Naive thymus-derived CD4-positive, alpha-beta T cell (primary cell): ENCODE measurements at regions not wholly inside any gene's neighbourhood (a gene's known extent, or its start where the extent isn't known, plus 50 kb on each side); places are given as distances from the start of the nearest gene placed in this dataset.

Source experiments
- ATAC-seq: fragments of 150-1000 bp; cut with Tn5 transposase; 2 replicates; pipeline ENCODE4 v1.10.0; 2021; ENCODE audit warnings: mild to moderate bottlenecking, moderate library complexity
- CTCF ChIA-PET: fragments of 350-600 bp; sonication (Branson Sonifier 250); formaldehyde crosslinking; loops from one replicate; lab custom pipeline; 2021; ENCODE audit warnings: antibody characterized with exemption; lab: Charles Lee
- POLR2A ChIA-PET: fragments of 350-600 bp; sonication (Branson Sonifier 250); formaldehyde crosslinking; loops from one replicate; lab custom pipeline; 2021; ENCODE audit warnings: antibody characterized with exemption, inconsistent platforms; lab: Charles Lee
- DNase-seq, 9 donors: peaks; one replicate each; pipeline versions ENCODE4 v3.0.0 to v3.0.0-alpha.2; 2020 to 2022; ENCODE audit warnings: mixed read lengths in 1 of 9
- H3K27ac ChIP-seq: one replicate; pipeline ENCODE4 v1.7.0; 2013; ENCODE audit warnings: mild to moderate bottlenecking, low read depth, low read length, moderate library complexity
- H3K27me3 ChIP-seq, 2 donors: one replicate each; pipeline ENCODE4 v1.7.0; 2013; ENCODE audit warnings: low read length in 2 of 2, mild to moderate bottlenecking in 2 of 2, moderate library complexity in 2 of 2; ENCODE audit not compliant: control insufficient read depth in 2 of 2, insufficient read depth in 2 of 2
- H3K36me3 ChIP-seq, 3 experiments: 1 replicate in 2 of 3; 2 replicates in 1 of 3; pipeline ENCODE4 v1.7.0; 2013; ENCODE audit warnings: low read length in 3 of 3, mild to moderate bottlenecking in 3 of 3, moderate library complexity in 1 of 3; ENCODE audit not compliant: insufficient read depth in 3 of 3, control insufficient read depth in 2 of 3
- H3K4me1 ChIP-seq, 2 donors: one replicate each; pipeline ENCODE4 v1.7.0; 2013; ENCODE audit warnings: low read length in 2 of 2, mild to moderate bottlenecking in 2 of 2, moderate library complexity in 1 of 2; ENCODE audit not compliant: control insufficient read depth in 2 of 2, insufficient read depth in 2 of 2
- H3K4me3 ChIP-seq: 2 replicates; pipeline ENCODE4 v1.7.0; 2013; ENCODE audit warnings: mild to moderate bottlenecking, low read length
- H3K9me3 ChIP-seq, 3 experiments: 1 replicate in 2 of 3; 2 replicates in 1 of 3; pipeline ENCODE4 v1.7.0; 2013; ENCODE audit warnings: low read length in 3 of 3; ENCODE audit not compliant: control insufficient read depth in 2 of 3
- H3K27ac Mint-ChIP-seq, 9 donors: one replicate each; pipeline ENCODE4 v1.8.0; 2020 to 2022; ENCODE audit warnings: mixed read lengths in 9 of 9, mild to moderate bottlenecking in 8 of 9, moderate library complexity in 5 of 9, inconsistent platforms in 2 of 9
- H3K27me3 Mint-ChIP-seq, 5 donors: one replicate each; pipeline ENCODE4 v1.8.0; 2021 to 2022; ENCODE audit warnings: mixed read lengths in 5 of 5, mild to moderate bottlenecking in 1 of 5
- H3K36me3 Mint-ChIP-seq, 5 donors: one replicate each; pipeline ENCODE4 v1.8.0; 2020 to 2022; ENCODE audit warnings: mixed read lengths in 5 of 5, mild to moderate bottlenecking in 3 of 5, inconsistent platforms in 1 of 5
- H3K4me1 Mint-ChIP-seq, 7 donors: one replicate each; pipeline ENCODE4 v1.8.0; 2020 to 2022; ENCODE audit warnings: mixed read lengths in 7 of 7, mild to moderate bottlenecking in 3 of 7, inconsistent platforms in 1 of 7
- H3K4me3 Mint-ChIP-seq, 10 donors: one replicate each; pipeline ENCODE4 v1.8.0; 2020 to 2022; ENCODE audit warnings: mild to moderate bottlenecking in 10 of 10, mixed read lengths in 10 of 10, moderate library complexity in 6 of 10, inconsistent platforms in 2 of 10
- H3K9me3 Mint-ChIP-seq, 11 donors: one replicate each; pipeline ENCODE4 v1.8.0; 2020 to 2022; ENCODE audit warnings: mixed read lengths in 11 of 11, mild to moderate bottlenecking in 4 of 11, inconsistent platforms in 1 of 11, moderate library complexity in 1 of 11
- intact Hi-C, 2 donors: fragments of 100-400 bp; cut with micrococcal nuclease; formaldehyde crosslinking; loops; one replicate each; pipeline ENCODE4 v1.15.1; 2023

DNA sequence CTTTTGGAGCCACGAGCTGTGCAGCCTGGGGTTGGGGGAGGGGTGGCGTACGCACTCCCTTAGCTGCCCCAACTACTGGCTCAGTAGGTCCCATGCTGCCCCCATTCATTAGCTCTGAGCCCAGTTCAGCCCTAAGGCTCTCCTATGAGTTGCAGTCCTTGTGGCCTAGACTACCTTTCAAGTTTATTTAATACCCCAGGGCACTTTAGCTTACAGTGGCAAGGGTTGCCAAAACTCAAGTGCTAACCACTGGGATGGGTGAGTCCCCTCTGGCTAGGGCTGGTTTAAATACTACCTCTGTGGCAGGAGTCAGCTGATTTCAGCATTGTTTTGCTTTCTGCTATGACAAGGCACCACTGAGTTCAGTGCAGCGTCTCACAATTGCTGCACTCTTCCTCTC is 118.2 kb downstream of the ODF2L start:
- H3K36me3 Mint-ChIP-seq: peaks cover 0 to 4% (median 0%) of the 10 kb centered on the region in 5 donors
- peaks cover 0 to 2% (median 0%) of the 10 kb centered on the region in 11 donors for H3K9me3 Mint-ChIP-seq
- H3K27ac ChIP-seq: no peak overlapping the region
- H3K4me1 ChIP-seq: no peaks in the 10 kb centered on the region
- ATAC-seq: no peak
- H3K36me3 ChIP-seq: no peaks in the 10 kb centered on the region
- ChIA-PET POLR2A (no interaction called here), CTCF (no interaction called here)
- no peak overlapping the region for H3K4me3 ChIP-seq
- no peaks in the 10 kb centered on the region for H3K27me3 ChIP-seq
- intact Hi-C loops: no loop called here
- no peak overlapping the region for H3K4me3 Mint-ChIP-seq
- no peaks in the 10 kb centered on the region for H3K9me3 ChIP-seq
- no peak overlapping the region for H3K27ac Mint-ChIP-seq
- no peaks in the 10 kb centered on the region for H3K4me1 Mint-ChIP-seq
- peaks cover 0 to 4% (median 0%) of the 10 kb centered on the region in 5 donors for H3K27me3 Mint-ChIP-seq
- DNase-seq: no peak

DNA sequence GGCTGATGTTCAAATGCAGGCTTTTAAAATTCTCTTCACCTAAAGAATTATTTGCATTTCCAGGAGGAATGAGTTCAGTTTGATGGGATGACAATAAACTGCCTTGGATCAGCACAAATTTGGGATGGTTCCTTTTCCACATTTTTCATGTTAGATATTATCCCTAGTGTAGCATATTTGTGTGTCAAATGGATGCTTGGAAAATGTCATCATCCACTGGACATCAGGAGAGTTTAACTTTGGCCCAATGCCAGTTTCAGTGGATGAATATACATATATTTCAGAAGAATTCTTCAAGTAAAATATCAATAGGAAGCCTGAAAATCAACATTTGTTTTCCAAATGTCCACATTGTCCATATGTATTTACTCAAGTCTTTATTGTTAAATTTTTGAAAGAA is 116.5 kb upstream of the COL24A1 start:
- Histone ChIP-seq H3K27me3 (no peaks in the 10 kb centered on the region), H3K36me3 (no peaks in the 10 kb centered on the region), H3K9me3 (no peaks in the 10 kb centered on the region), H3K4me1 (no peaks in the 10 kb centered on the region), H3K4me3 (no peak overlapping the region), H3K27ac (no peak overlapping the region)
- Mint-ChIP-seq H3K9me3 (peaks cover 0 to 2% (median 0%) of the 10 kb centered on the region in 11 donors), H3K4me3 (no peak overlapping the region), H3K4me1 (no peaks in the 10 kb centered on the region), H3K27ac (no peak overlapping the region), H3K36me3 (peaks cover 0 to 4% (median 0%) of the 10 kb centered on the region in 5 donors), H3K27me3 (no peaks in the 10 kb centered on the region)
- DNase-seq: no peak
- intact Hi-C loops: no loop called here
- POLR2A ChIA-PET: no interaction called here
- CTCF ChIA-PET: no interaction called here
- no peak for ATAC-seq

DNA sequence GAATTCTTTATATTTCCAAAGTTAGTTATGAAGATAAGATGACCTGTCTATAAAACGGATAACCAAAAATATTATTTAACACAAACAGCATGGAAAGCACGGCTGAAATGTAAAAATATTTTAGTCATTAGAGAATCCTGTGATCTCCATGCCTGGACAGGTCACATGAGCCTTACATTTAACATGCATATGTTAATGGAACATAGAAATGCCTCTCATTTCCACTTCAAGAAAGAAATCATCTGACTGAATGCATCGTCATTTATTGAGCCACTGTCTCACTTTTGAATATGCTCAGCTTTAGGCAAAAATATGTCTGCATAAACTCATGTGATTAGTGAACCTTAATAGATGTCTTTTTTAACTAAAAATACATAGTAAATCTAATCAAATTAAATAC is 115.5 kb upstream of the COL24A1 start:
- intact Hi-C loops: no loop called here
- Histone ChIP-seq H3K36me3 (no peaks in the 10 kb centered on the region), H3K9me3 (no peaks in the 10 kb centered on the region), H3K27me3 (no peaks in the 10 kb centered on the region), H3K4me3 (no peak overlapping the region), H3K27ac (no peak overlapping the region), H3K4me1 (no peaks in the 10 kb centered on the region)
- Mint-ChIP-seq H3K4me3 (no peak overlapping the region), H3K27ac (no peak overlapping the region), H3K27me3 (no peaks in the 10 kb centered on the region), H3K36me3 (peaks cover 0 to 4% (median 0%) of the 10 kb centered on the region in 5 donors), H3K9me3 (peaks cover 0 to 2% (median 0%) of the 10 kb centered on the region in 11 donors), H3K4me1 (no peaks in the 10 kb centered on the region)
- ChIA-PET POLR2A (no interaction called here), CTCF (no interaction called here)
- ATAC-seq (no peak), DNase-seq (no peak)

DNA sequence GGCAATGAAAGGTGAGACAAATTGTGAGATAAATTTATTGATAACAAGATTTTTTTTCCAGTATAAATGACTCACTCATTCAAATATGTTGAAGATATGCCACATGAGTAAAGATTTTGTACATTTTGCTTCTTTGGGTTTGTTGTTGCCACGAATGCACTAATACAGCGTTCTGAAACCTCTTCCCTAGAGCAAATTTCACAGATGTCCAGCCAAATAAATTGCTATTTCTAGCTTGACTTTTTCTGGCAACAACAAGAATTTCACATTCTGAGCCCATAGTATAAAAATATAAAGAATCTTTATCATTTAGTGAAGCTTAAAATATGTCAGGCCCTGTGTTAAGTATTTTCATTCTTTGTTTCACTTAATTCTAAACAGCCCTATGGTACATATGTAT is 114.5 kb upstream of the COL24A1 start:
- Mint-ChIP-seq H3K27me3 (no peaks in the 10 kb centered on the region), H3K4me1 (no peaks in the 10 kb centered on the region), H3K4me3 (no peak overlapping the region), H3K9me3 (peaks cover 0 to 2% (median 0%) of the 10 kb centered on the region in 11 donors), H3K27ac (no peak overlapping the region), H3K36me3 (no peaks in the 10 kb centered on the region)
- CTCF ChIA-PET: no interaction called here
- no peaks in the 10 kb centered on the region for H3K9me3 ChIP-seq
- H3K4me3 ChIP-seq: no peak overlapping the region
- intact Hi-C loops: no loop called here
- DNase-seq (no peak), ATAC-seq (no peak)
- H3K36me3 ChIP-seq: no peaks in the 10 kb centered on the region
- no peaks in the 10 kb centered on the region for H3K27me3 ChIP-seq
- no peaks in the 10 kb centered on the region for H3K4me1 ChIP-seq
- H3K27ac ChIP-seq: no peak overlapping the region
- POLR2A ChIA-PET: no interaction called here

DNA sequence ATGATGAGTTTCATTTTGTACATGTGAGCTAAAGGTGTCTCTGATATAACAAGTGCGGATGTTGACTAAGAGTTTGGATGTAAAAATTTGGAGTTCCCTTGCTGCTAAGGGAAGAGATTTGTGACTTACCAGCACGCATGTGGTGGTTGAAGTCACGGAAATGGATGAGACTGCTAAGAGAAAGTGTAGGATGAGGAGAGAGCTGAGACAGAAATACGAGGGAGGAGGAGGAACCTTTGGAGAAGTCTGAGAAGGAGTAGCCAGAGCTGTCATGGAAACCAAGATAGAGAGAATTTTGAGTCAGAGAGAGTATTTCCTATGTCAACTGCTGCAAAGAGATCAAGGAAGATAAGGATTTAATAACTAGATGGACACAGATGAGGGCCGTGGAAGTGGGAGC is 106.5 kb upstream of the COL24A1 start:
- no peak overlapping the region for H3K4me3 ChIP-seq
- Mint-ChIP-seq H3K27ac (no peak overlapping the region), H3K27me3 (peaks cover 0 to 13% (median 6%) of the 10 kb centered on the region in 5 donors), H3K36me3 (no peaks in the 10 kb centered on the region), H3K4me1 (no peaks in the 10 kb centered on the region), H3K4me3 (no peak overlapping the region), H3K9me3 (no peaks in the 10 kb centered on the region)
- H3K9me3 ChIP-seq: no peaks in the 10 kb centered on the region
- no peaks in the 10 kb centered on the region for H3K27me3 ChIP-seq
- CTCF ChIA-PET: no interaction called here
- intact Hi-C loops: no loop called here
- no peaks in the 10 kb centered on the region for H3K36me3 ChIP-seq
- no peak overlapping the region for H3K27ac ChIP-seq
- no peak for DNase-seq
- H3K4me1 ChIP-seq: no peaks in the 10 kb centered on the region
- POLR2A ChIA-PET: no interaction called here
- ATAC-seq: no peak

DNA sequence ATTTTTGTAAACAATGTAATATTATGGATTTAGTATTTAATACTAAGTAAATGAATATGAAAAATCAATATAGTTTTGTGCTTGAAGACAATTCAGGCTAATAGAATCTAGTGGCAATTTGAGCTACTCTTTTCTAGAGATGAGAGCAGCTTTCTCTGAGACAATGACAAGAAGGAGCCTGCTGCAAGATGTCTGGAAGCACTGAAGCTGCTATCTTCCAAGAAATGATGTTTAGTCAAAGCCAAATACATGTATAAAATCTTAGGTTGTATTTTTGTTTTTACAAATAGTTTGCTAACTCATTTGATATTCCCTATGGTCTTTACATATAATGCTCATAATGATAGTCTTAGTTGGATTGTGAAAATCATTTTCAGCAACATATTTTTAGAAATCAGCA is 103.9 kb upstream of the COL24A1 start:
- H3K27ac ChIP-seq: no peak overlapping the region
- Mint-ChIP-seq H3K36me3 (no peaks in the 10 kb centered on the region), H3K27ac (no peak overlapping the region), H3K4me1 (no peaks in the 10 kb centered on the region), H3K4me3 (no peak overlapping the region), H3K27me3 (peaks cover 0 to 13% (median 6%) of the 10 kb centered on the region in 5 donors), H3K9me3 (no peaks in the 10 kb centered on the region)
- no peaks in the 10 kb centered on the region for H3K36me3 ChIP-seq
- no peaks in the 10 kb centered on the region for H3K27me3 ChIP-seq
- POLR2A ChIA-PET: no interaction called here
- CTCF ChIA-PET: no interaction called here
- H3K4me1 ChIP-seq: no peaks in the 10 kb centered on the region
- ATAC-seq (no peak), DNase-seq (no peak)
- intact Hi-C loops: no loop called here
- H3K9me3 ChIP-seq: no peaks in the 10 kb centered on the region
- H3K4me3 ChIP-seq: no peak overlapping the region

DNA sequence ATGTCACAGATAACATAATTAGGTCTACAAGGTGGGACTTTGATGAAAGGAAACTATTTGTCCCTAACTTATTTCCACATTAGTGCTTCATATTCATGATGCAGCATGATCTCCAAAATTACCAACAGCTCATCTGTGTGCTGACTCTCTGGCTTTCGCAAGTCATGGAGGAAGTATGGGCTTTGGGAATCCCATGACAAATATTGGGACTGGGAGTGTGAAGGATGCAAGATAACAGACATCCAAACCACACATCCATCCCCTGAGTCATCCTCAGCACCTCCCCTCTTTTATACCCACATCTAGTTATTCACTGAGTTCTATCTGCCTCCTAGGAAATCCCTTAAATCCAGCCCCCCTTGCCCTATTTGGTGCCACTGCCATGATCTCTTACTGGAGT is 102.8 kb upstream of the COL24A1 start:
- Mint-ChIP-seq H3K27ac (no peak overlapping the region), H3K27me3 (peaks cover 0 to 13% (median 6%) of the 10 kb centered on the region in 5 donors)
- intact Hi-C loops: no loop called here

More for the DNA sequence above, 102.8 kb upstream of the COL24A1 start:
- POLR2A ChIA-PET: no interaction called here
- no peak for DNase-seq
- Mint-ChIP-seq H3K36me3 (no peaks in the 10 kb centered on the region), H3K4me1 (no peaks in the 10 kb centered on the region), H3K4me3 (no peak overlapping the region), H3K9me3 (no peaks in the 10 kb centered on the region)
- H3K9me3 ChIP-seq: no peaks in the 10 kb centered on the region
- H3K4me1 ChIP-seq: no peaks in the 10 kb centered on the region
- CTCF ChIA-PET: no interaction called here
- ATAC-seq: no peak
- H3K36me3 ChIP-seq: no peaks in the 10 kb centered on the region
- no peak overlapping the region for H3K27ac ChIP-seq
- H3K27me3 ChIP-seq: no peaks in the 10 kb centered on the region
- H3K4me3 ChIP-seq: no peak overlapping the region
